Hepatocyte (in vitro differentiated cells): ENCODE measurements at regions not wholly inside any gene's neighbourhood (a gene's known extent, or its start where the extent isn't known, plus 50 kb on each side); places are given as distances from the start of the nearest gene placed in this dataset.

Experiments used
- DNase-seq: peaks from one replicate; pipeline ENCODE4 v3.0.0-alpha.2; 2016; ENCODE audit warnings: low spot score
- H2AFZ ChIP-seq: fragments of 200-600 bp; sonication (generic); 2 replicates; pipeline ENCODE4 v1.6.0; 2016; ENCODE audit warnings: antibody characterized with exemption, mild to moderate bottlenecking
- H3K27ac ChIP-seq: fragments of 200-600 bp; sonication (generic); 2 replicates; pipeline ENCODE4 v1.5.1; 2016; ENCODE audit warnings: mild to moderate bottlenecking
- H3K27me3 ChIP-seq: fragments of 200-600 bp; sonication (generic); 2 replicates; pipeline ENCODE4 v1.6.1; 2016
- H3K36me3 ChIP-seq: fragments of 200-600 bp; sonication (generic); replicated peaks from 2 replicates; pipeline ENCODE4 v1.5.1; 2016; ENCODE audit warnings: low read depth; ENCODE audit not compliant: insufficient read depth
- H3K4me1 ChIP-seq: fragments of 200-600 bp; sonication (generic); 2 replicates; pipeline ENCODE4 v1.5.1; 2016; ENCODE audit warnings: mild to moderate bottlenecking, moderate library complexity; ENCODE audit not compliant: insufficient read depth
- H3K4me2 ChIP-seq: fragments of 200-600 bp; sonication (generic); 2 replicates; pipeline ENCODE4 v1.6.0; 2016
- H3K4me3 ChIP-seq: fragments of 200-600 bp; sonication (generic); 2 replicates; pipeline ENCODE4 v1.5.1; 2016; ENCODE audit warnings: mild to moderate bottlenecking
- H3K79me2 ChIP-seq: fragments of 200-600 bp; sonication (generic); 2 replicates; pipeline ENCODE4 v1.6.0; 2017; ENCODE audit warnings: mild to moderate bottlenecking
- H3K9me2 ChIP-seq: fragments of 200-600 bp; sonication (generic); replicated peaks from 2 replicates; pipeline ENCODE4 v1.6.0; 2017; ENCODE audit warnings: mild to moderate bottlenecking; ENCODE audit not compliant: insufficient read depth
- H3K9me3 ChIP-seq: fragments of 200-600 bp; sonication (generic); 2 replicates; pipeline ENCODE4 v1.5.1; 2016; ENCODE audit warnings: low read depth, mild to moderate bottlenecking
- H4K20me1 ChIP-seq: fragments of 200-600 bp; sonication (generic); 2 replicates; pipeline ENCODE4 v1.6.0; 2016; ENCODE audit warnings: mild to moderate bottlenecking; ENCODE audit not compliant: insufficient read depth, poor library complexity, severe bottlenecking
- EZH2 ChIP-seq: fragments of 200-600 bp; sonication (generic); IDR thresholded peaks from 2 replicates; pipeline ENCODE4 v1.6.1; 2016; ENCODE audit warnings: antibody characterized with exemption, mild to moderate bottlenecking, borderline replicate concordance
- EZH2phosphoT487 ChIP-seq: fragments of 200-600 bp; sonication (generic); IDR thresholded peaks from one replicate; pipeline ENCODE4 v1.6.1; 2018; ENCODE audit warnings: antibody characterized with exemption, mild to moderate bottlenecking, low read depth, moderate library complexity; ENCODE audit not compliant: unreplicated experiment, severe bottlenecking
- WGBS: methylation state at CpG from one replicate; pipeline ENCODE4 v1.1.6; 2016; ENCODE audit warnings: low lambda C conversion rate; ENCODE audit errors: missing lambda C conversion rate; 5-methylcytosine and 5-hydroxymethylcytosine counted together
- TF ChIP-seq, protein P1 (sequence below): fragments of 200-600 bp; sonication (generic); IDR thresholded peaks from 2 replicates; pipeline ENCODE4 v1.5.1; 2016; ENCODE audit warnings: antibody characterized with exemption, mild to moderate bottlenecking; ENCODE audit not compliant: poor library complexity

DNA sequence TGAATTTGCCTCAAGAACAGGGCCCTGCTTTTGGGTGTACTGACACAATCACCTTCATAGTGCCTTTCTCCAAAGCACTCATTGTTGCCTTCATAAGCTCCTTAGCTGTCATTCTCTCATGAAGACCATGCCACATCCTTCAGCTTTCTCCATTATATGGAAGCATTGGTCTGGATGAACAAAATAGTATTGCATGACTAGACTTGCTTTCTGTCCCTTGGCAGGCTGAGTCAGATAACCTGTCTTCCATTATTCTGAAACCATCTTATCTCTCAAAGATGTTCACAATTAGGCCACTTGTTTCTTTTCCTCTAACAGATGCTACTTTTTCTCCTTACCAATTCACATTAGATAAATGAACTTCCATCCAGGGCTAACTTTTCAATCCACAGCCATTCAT, 297.9 kb downstream of the IRX1 start:
- no peak overlapping the region for H3K27ac ChIP-seq
- DNase-seq, result no peak
- TF ChIP-seq, protein P1, sequence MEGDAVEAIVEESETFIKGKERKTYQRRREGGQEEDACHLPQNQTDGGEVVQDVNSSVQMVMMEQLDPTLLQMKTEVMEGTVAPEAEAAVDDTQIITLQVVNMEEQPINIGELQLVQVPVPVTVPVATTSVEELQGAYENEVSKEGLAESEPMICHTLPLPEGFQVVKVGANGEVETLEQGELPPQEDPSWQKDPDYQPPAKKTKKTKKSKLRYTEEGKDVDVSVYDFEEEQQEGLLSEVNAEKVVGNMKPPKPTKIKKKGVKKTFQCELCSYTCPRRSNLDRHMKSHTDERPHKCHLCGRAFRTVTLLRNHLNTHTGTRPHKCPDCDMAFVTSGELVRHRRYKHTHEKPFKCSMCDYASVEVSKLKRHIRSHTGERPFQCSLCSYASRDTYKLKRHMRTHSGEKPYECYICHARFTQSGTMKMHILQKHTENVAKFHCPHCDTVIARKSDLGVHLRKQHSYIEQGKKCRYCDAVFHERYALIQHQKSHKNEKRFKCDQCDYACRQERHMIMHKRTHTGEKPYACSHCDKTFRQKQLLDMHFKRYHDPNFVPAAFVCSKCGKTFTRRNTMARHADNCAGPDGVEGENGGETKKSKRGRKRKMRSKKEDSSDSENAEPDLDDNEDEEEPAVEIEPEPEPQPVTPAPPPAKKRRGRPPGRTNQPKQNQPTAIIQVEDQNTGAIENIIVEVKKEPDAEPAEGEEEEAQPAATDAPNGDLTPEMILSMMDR, result no peak
- TF ChIP-seq EZH2phosphoT487, result no peak
- H3K27me3 ChIP-seq, result no peaks in the 10 kb centered on the region
- H4K20me1 ChIP-seq, result no peaks in the 10 kb centered on the region
- H3K79me2 ChIP-seq, result no peaks in the 10 kb centered on the region
- H3K9me3 ChIP-seq, result no peaks in the 10 kb centered on the region
- no peaks in the 10 kb centered on the region for H3K4me1 ChIP-seq
- no peaks in the 10 kb centered on the region for H3K9me2 ChIP-seq
- no peak overlapping the region for H3K4me2 ChIP-seq
- no peak overlapping the region for H3K4me3 ChIP-seq
- no peaks in the 10 kb centered on the region for H3K36me3 ChIP-seq
- no peak overlapping the region for H2AFZ ChIP-seq

DNA sequence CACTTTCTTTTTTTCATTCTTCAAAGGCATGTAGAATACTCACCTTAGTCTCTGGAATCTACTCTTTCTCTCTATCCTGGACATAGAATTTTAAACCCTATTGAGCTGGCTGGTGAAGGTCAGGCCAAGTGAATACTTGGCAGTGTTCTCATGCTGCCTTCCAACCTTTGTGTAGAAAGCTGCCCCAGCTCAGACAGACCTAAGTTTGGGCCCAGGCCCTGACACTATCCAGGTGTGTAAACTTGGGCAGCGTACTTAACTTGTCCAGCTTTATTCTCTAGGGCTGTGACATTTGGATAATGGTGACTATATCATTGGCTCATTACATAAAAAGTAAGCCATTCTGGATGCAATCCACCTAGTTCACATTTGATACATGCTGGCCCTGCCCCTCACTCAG, 298.3 kb downstream of the IRX1 start:
- no peak for DNase-seq
- Histone ChIP-seq H4K20me1 (no peaks in the 10 kb centered on the region), H3K4me1 (no peaks in the 10 kb centered on the region), H3K4me3 (no peak overlapping the region), H3K9me2 (no peaks in the 10 kb centered on the region), H3K9me3 (no peaks in the 10 kb centered on the region), H3K27me3 (no peaks in the 10 kb centered on the region), H3K79me2 (no peaks in the 10 kb centered on the region), H3K36me3 (no peaks in the 10 kb centered on the region), H3K4me2 (no peak overlapping the region), H2AFZ (no peak overlapping the region), H3K27ac (no peak overlapping the region)
- TF ChIP-seq EZH2phosphoT487 (no peak), EZH2 (no peak)
- TF ChIP-seq, protein P1, result no peak
- WGBS, result 84% methylated on average over 1 of the region's 1 CpG

DNA sequence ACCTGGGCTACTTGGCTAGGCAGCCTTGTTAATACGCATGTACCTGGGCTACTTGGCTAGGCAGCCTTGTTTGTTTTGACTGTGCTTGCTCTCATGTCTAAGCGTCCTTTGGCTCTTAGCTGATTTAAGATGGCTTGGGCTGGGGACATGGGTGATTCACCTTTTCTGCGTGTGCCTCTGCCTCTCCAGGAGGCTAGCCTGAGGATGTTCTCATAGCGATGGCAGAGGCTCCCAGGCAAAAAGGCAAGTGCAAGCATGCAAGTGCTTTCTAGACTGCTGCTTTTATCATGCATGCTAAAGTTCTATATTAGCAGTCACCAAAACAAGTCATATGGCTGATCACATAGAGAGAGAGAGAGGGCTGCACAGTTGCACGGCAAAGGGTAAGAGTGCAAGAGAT, 300.5 kb downstream of the IRX1 start:
- H3K27me3 ChIP-seq, result peaks cover 2% of the 10 kb centered on the region
- no peak overlapping the region for H2AFZ ChIP-seq
- WGBS, result 80% methylated on average over 5 of the region's 5 CpGs
- H3K4me3 ChIP-seq, result no peak overlapping the region
- H3K9me3 ChIP-seq, result no peaks in the 10 kb centered on the region
- no peaks in the 10 kb centered on the region for H3K36me3 ChIP-seq
- no peak overlapping the region for H3K27ac ChIP-seq
- H3K4me1 ChIP-seq, result no peaks in the 10 kb centered on the region
- H3K79me2 ChIP-seq, result no peaks in the 10 kb centered on the region
- H4K20me1 ChIP-seq, result no peaks in the 10 kb centered on the region
- DNase-seq, result no peak
- H3K9me2 ChIP-seq, result no peaks in the 10 kb centered on the region
- no peak overlapping the region for H3K4me2 ChIP-seq
- TF ChIP-seq EZH2, result no peak
- no peak for TF ChIP-seq EZH2phosphoT487
- TF ChIP-seq, protein P1, result no peak

DNA sequence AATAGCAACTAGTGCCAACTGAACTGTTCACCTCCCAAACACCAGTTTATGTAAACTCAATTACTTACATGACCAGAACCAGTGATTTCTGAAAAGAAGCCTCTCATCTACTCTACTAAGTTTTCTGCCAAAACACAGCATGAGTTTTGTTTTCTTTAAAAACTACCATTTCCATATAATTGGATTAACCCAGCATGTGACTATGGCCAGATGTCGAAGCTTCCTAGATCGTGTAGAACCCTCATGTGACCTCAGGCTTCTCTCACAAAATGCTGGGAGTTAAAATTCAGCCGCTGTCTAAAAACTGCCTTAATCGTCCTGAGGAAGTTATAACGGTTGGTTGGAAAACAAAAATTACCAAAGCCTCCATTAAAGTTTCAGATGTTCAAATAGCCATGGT, 303.5 kb downstream of the IRX1 start:
- no peaks in the 10 kb centered on the region for H3K9me2 ChIP-seq
- no peaks in the 10 kb centered on the region for H4K20me1 ChIP-seq
- peaks cover 2% of the 10 kb centered on the region for H3K27me3 ChIP-seq
- no peak overlapping the region for H2AFZ ChIP-seq
- H3K27ac ChIP-seq, result no peak overlapping the region
- TF ChIP-seq EZH2phosphoT487, result no peak
- TF ChIP-seq, protein P1, result no peak
- TF ChIP-seq EZH2, result no peak
- H3K4me3 ChIP-seq, result no peak overlapping the region
- no peaks in the 10 kb centered on the region for H3K79me2 ChIP-seq
- H3K9me3 ChIP-seq, result no peaks in the 10 kb centered on the region
- H3K4me2 ChIP-seq, result no peak overlapping the region
- no peaks in the 10 kb centered on the region for H3K36me3 ChIP-seq
- no peaks in the 10 kb centered on the region for H3K4me1 ChIP-seq
- WGBS, result 68% methylated on average over 5 of the region's 5 CpGs
- DNase-seq, result no peak
